Cerebellar cortex (tissue), 1 donor: ENCODE measurements at regions not wholly inside any gene's neighbourhood (a gene's known extent, or its start where the extent isn't known, plus 50 kb on each side); places are given as distances from the start of the nearest gene placed in this dataset.

Experiments
- DNase-seq: peaks from one replicate; pipeline ENCODE4 v3.0.0-alpha.2; 2015; ENCODE audit warnings: low spot score

GRCh38 chr11:116473206-116473769 is 299.5 kb downstream of the BUD13 start:
- no peak for DNase-seq

- no peak for DNase-seq
Observed at GRCh38 chr11:116472651-116473050, 300.1 kb downstream of the BUD13 start.

- no peak for DNase-seq
Observed at GRCh38 chr11:116471608-116472256, 301.1 kb downstream of the BUD13 start.

- DNase-seq: no peak
Observed at GRCh38 chr11:116468699-116469098, 304.1 kb downstream of the BUD13 start.

- no peak for DNase-seq
Observed at GRCh38 chr11:116467823-116468222, 305.0 kb downstream of the BUD13 start.

- DNase-seq: no peak
Observed at GRCh38 chr11:116466801-116467200, 306.0 kb downstream of the BUD13 start.

DNA sequence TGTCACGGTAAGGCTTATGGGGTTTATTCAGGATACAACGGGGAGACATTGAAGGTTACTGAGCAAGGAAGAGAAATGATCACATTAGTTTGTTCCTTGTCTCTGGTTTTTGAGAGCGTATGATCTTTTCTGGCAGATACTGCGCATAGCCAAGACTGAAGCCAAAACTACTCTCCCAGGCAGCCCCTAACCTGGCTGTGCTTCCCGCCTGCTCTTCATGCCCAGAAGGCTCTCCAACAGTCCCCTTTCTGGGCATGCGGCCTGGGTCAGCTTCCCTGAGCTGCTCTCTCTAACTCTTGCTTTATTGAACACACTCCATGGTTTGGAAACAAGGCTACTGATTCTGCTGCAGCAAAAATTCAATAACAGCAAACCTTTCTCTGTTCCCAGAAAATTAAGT is 306.6 kb downstream of the BUD13 start:
- no peak for DNase-seq

DNA sequence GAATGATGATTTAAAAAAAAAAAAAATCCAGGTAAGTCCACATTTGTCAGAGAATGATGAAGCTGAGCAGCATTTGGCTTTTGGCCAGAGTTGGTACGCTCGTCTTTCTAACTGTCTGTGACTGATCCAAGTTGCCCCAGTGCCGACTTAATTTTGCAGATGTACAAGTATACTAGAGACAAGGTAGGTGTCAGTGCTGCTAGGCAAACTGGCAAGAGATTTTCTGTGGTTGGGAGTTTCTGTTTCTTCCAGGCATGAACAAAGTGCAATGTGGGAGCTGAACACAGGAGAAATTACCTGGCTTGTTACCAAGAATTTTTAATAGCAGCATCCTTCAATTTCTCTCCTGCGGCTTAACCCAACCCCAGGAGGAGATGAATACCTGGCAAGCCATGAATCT is 307.7 kb downstream of the BUD13 start:
- peak; percentile 6 for DNase-seq

DNA sequence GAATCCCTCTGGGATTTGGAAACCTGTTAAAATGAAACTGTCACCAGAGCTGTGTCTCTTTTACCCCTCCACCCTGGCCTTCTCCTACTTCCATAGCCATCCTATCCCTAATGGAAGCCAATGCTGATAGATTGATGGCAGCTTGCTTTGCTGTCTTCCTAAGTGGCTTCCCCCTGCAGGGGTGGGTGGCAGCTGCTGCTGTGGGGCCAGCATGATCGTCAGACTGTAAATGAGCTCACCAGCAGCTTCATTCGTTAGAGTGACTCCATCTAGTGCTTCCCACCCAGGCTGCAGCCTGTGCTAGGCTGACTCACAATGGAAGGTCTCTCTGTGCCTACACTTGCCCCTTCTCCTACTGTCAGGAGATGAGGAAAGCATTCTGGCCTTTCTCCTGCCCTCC is 311.0 kb downstream of the BUD13 start:
- DNase-seq: no peak

DNA sequence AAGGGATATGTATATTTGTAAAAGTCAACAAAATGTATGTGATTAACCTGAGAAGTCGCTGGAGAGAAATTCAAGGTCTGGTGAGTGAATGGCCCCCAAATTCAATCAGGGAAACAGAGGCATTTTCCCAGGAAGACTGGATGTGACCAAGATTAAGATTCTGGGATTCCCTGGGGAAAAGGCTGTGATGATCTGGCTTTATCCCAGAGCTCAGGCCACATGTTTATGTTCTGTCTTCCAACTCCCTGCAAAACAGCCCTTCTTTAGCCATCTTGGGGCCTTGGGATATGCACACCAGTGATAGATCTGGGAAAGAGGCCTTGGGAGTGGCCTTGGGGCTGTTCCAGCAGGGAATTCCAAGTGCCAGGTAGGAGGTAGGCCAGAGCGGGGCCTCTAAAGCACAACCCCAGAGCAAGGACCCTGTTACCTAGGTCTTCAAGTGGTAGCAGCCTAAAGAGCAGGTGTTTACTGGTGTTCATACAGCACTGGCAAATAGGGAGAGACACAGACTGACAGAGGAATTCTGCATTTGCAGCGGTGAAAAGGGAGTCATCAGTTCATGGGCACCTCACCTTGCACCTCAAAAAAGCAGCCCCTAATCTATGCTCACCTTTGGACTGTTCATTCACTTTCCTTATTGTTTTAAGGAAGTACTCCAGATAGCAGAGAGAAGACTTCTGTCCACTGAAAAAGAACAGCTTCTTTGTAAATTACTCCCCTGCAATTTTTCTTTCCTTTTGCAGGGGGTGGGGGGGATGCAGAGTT is 312.4 kb downstream of the BUD13 start:
- DNase-seq: no peak

- no peak for DNase-seq
Observed at GRCh38 chr11:116459185-116460045, 313.4 kb downstream of the BUD13 start.

- DNase-seq: no peak
Observed at GRCh38 chr11:116458546-116458945, 314.2 kb downstream of the BUD13 start.

GRCh38 chr11:116457336-116458007 is 315.3 kb downstream of the BUD13 start:
- peak; percentile 32 for DNase-seq

DNA sequence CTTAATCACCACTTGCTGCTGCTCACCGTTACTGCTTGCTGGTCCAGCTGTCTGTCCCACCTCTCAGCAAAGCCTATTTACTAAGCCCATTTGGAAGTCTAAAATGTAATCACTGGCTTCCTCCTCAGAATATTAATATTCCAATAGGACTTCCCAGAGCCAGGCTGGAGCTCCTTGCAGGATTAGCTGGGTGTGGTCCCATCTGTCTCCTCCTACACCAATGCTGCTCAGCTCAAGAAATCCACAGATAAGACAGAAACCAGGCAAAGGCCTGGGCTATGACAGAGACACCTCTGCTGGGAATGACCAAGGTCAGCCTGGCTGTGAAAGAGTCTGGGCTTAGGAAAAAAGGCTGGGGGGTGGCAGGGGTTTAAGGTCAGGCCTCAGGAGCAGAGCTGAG is 317.8 kb downstream of the BUD13 start:
- no peak for DNase-seq

DNA sequence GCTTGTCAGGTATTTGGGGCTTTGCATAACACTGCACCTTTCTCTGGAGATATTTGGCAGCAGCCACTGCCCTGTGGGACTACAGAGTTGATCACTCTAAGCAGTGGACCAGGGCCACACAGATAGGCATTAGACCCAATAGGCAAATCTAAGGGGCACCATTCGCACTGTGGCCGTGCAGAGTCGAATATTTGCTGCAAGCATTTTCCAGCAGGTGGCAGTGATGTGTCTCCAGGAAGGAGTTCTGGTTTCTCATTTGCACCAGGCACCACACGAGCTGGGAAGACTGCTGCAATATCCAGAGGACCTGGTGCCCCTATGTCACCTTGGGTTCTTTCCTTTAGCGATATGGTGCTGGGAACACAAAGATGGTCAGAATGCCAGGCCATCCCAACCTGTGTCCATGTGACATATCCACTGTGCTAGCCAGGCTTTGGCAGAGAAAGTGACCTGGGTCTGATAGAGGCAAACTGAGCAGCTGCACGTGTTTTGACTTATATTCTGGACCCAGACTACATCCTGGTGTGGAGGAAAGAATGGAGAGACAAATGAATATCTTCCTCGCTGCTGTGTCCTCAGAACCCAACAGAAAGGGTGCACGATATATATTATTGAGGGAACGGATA is 318.7 kb downstream of the BUD13 start:
- DNase-seq: peak; percentile 51

- DNase-seq: no peak
Observed at GRCh38 chr11:116452461-116452860, 320.3 kb downstream of the BUD13 start.

DNA sequence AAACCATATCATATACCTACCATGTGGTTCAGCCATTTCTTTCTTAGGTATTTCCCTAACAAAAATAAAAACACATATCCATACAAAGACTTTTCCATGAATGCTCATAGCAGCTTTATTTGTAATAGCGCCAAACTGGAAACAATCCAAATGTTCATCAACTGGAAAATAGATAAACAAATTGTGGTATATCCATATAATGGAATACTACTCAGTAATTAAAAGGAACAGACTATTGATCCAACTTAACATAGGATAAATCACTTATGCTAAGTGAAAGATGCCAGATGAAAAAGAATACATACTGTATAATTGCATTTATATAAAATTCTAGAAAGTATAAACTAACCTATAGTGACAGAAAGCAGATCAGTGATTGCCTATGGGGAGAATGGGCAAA is 323.3 kb downstream of the BUD13 start:
- no peak for DNase-seq

DNA sequence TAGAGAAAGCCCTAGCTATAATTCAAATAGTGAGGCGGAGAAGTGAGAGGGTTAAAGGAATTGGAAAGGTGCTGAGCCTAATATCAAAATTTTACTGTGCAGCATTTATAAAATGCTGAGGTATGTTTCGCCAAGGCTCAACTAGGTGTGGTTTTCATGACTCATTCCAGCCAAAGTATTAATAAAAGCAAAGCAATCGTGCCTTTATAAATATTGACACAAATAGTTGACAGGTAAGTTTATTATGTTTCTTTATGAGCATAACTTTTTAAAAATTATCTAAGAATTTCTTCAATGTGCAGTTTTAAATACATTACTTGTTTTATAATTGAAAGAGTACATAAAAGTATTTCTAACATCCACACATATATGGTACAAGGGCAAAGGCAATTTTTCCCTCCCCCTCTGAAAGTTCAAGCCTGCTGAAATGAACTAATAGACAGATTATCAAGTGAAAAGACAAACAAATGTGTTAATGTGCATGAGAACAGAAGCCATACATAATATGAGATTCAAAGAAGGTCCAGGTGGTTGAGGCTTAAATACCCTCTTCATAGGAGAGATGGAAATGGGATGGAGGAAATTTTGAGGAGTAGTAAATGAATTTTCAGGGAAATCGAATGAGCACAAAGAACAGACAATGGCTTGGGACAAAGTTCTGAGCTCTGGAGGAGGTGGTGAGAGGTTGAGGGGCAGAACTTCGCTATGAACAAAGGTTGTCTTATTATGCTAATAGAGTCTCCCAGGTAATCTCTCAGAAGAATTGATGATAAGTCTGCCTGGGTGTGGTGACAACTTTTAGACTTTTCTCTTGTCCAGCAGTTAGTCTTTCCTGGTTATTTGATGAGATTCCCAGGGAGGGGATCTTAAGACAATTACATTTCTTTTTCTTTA is 326.5 kb downstream of the BUD13 start:
- DNase-seq: no peak

DNA sequence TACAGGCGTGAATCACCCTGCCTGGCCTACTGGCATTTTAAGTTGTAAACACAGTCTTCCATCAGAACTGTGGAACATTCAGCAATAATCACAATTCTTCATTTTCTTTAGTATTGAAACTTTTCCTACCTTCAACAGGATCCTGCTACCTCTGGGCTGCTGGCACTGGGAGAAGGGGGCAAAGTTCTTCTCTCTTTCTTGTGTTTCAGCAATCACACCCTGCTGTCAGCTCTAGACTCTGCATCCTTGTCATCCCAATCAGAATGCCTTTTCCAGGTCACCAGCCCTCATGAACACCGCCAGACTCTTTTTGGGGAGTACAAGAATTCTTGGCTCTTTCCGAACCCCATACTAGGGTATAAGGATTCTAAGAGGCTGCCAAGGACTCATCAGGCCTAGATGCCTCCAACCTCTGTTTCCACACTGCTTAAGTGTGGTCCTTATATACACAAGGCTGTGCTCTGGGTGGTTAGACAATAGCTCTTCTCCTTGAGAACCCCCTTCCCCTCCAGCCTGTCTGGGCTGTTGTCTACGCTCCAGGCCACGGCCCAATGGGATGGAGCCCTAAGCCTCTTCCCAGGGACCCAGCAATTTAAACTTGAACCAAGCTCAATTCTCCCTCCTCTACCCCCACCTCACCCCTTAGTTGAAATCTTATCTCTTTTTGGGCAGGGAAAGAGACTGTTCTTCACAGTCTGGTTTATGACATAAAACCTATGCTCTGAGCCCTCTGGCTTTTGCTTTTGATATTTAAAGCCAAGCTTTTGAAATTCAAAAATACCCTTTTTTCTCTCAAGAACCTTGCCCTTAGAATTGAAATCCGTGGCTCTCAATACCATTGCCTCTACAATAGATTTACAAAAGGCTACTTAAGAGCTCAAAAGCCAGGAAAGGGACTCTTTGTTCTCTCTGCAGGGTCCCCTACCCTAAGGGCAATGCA is 327.4 kb downstream of the BUD13 start:
- no peak for DNase-seq
